ENCODE measurements at regions not wholly inside any gene's neighbourhood (a gene's known extent, or its start where the extent isn't known, plus 50 kb on each side); places are given as distances from the start of the nearest gene placed in this dataset.

- no peaks in the 10 kb centered on the region for H3K36me3 ChIP-seq (ENCODE audit: control insufficient read depth in 2 of 2, insufficient read depth in 1 of 2, low read length in 2 of 2)
- TF ChIP-seq, protein P1, sequence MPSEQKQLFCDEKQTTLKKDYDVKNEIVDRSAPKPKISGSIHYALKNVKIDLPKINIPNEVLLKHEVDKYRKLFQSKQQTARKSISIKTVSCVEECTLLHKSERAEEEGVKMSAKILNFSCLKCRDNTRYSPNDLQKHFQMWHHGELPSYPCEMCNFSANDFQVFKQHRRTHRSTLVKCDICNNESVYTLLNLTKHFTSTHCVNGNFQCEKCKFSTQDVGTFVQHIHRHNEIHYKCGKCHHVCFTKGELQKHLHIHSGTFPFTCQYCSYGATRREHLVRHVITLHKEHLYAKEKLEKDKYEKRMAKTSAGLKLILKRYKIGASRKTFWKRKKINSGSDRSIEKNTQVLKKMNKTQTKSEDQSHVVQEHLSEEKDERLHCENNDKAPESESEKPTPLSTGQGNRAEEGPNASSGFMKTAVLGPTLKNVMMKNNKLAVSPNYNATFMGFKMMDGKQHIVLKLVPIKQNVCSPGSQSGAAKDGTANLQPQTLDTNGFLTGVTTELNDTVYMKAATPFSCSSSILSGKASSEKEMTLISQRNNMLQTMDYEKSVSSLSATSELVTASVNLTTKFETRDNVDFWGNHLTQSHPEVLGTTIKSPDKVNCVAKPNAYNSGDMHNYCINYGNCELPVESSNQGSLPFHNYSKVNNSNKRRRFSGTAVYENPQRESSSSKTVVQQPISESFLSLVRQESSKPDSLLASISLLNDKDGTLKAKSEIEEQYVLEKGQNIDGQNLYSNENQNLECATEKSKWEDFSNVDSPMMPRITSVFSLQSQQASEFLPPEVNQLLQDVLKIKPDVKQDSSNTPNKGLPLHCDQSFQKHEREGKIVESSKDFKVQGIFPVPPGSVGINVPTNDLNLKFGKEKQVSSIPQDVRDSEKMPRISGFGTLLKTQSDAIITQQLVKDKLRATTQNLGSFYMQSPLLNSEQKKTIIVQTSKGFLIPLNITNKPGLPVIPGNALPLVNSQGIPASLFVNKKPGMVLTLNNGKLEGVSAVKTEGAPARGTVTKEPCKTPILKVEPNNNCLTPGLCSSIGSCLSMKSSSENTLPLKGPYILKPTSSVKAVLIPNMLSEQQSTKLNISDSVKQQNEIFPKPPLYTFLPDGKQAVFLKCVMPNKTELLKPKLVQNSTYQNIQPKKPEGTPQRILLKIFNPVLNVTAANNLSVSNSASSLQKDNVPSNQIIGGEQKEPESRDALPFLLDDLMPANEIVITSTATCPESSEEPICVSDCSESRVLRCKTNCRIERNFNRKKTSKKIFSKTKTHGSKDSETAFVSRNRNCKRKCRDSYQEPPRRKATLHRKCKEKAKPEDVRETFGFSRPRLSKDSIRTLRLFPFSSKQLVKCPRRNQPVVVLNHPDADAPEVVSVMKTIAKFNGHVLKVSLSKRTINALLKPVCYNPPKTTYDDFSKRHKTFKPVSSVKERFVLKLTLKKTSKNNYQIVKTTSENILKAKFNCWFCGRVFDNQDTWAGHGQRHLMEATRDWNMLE (tag by site-specific recombination; conservative IDR thresholded peaks at IDR 0.05; ENCODE audit: low read depth) = no peak
- 0 out of 2 replicates have a peak, but pooled peaks have one; percentile 14 for TF ChIP-seq ZBTB17 (tag by site-specific recombination; IDR thresholded peaks at IDR 0.05)
- ChIA-PET CTCF (no interaction called here), POLR2A (no interaction called here)
- H3K4me1 ChIP-seq (ENCODE audit: control insufficient read depth, insufficient read depth, low read length) = no peaks in the 10 kb centered on the region
- no peaks in the 10 kb centered on the region for H3K9me3 ChIP-seq (ENCODE audit: control insufficient read depth, insufficient read depth, low read depth, low read length)
- H3K27ac ChIP-seq (ENCODE audit: extremely low read depth, low read depth, low read length) = no peak overlapping the region
- no peak overlapping the region for H3K4me3 ChIP-seq (ENCODE audit: low read depth, low read length)
These were observed 208.2 kb upstream of the CHAC2 start for GRCh38 chr2:53559302-53559966.

DNA sequence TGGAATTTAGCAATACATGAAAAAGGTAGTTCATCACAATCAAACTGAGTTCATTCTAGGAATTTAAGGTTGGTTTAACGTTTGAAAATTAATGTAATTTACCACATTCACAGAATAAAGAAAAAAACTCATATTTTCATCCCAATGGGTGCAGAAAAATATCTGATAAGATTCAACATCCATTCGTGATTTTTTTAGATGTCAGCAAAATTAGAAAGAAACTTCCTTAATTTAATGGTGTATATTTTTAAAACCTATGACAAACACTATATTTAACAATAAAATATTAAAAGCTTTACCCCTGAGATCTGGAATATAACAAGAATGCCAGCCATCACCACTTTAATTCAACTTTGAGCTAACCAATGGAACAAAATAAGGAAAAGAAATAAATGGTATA, 208.7 kb upstream of the CHAC2 start:
- H3K27ac ChIP-seq (ENCODE audit: extremely low read depth, low read depth, low read length) = no peak overlapping the region
- POLR2A ChIA-PET = no interaction called here

DNA sequence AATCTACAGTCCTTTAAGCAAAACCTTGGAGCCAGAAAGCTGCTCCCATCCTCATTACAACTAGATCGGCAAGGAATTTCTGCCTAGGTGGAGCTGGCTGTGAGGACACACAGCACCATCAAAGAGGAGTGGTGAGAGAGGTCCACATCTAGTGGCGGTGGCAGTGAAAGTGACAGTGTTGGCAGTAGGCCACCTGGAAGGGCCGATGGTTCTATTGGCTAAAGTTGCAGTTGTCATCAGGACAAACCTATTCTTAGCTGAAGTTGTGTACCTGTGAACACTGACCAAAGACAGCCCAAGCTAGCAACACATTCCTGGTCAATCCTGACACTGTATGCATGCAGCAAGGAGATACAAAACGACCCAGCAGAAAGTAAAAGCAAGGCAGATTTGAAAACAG, 218.1 kb upstream of the CHAC2 start:
- H3K4me1 ChIP-seq (ENCODE audit: control insufficient read depth, insufficient read depth, low read length) = no peaks in the 10 kb centered on the region
- POLR2A ChIA-PET = no interaction called here

More for the DNA sequence above, 208.7 kb upstream of the CHAC2 start:
- TF ChIP-seq ZNF239 (tag by site-specific recombination; IDR thresholded peaks at IDR 0.05) (no peak), YY2 (tag by site-specific recombination; IDR thresholded peaks at IDR 0.05) (no peak), KLF8 (tag by site-specific recombination; IDR thresholded peaks at IDR 0.05) (no peak), ZBTB21 (tag by site-specific recombination; IDR thresholded peaks at IDR 0.05) (no peak), ZNF514 (tag by site-specific recombination; IDR thresholded peaks at IDR 0.05) (no peak), ZNF626 (tag by site-specific recombination; IDR thresholded peaks at IDR 0.05) (no peak), ZNF354C (tag by site-specific recombination; IDR thresholded peaks at IDR 0.05; ENCODE audit: borderline replicate concordance, low read depth) (no peak), ZFP69B (tag by site-specific recombination; IDR thresholded peaks at IDR 0.05) (no peak), ZNF202 (tag by site-specific recombination; IDR thresholded peaks at IDR 0.05; ENCODE audit: borderline replicate concordance) (no peak)
- H3K4me1 ChIP-seq (ENCODE audit: control insufficient read depth, insufficient read depth, low read length) = no peaks in the 10 kb centered on the region
- CTCF ChIA-PET = no interaction called here
- H3K4me3 ChIP-seq (ENCODE audit: low read depth, low read length) = no peak overlapping the region
- H3K36me3 ChIP-seq (ENCODE audit: control insufficient read depth in 2 of 2, insufficient read depth in 1 of 2, low read length in 2 of 2) = no peaks in the 10 kb centered on the region
- H3K9me3 ChIP-seq (ENCODE audit: control insufficient read depth, insufficient read depth, low read depth, low read length) = no peaks in the 10 kb centered on the region

DNA sequence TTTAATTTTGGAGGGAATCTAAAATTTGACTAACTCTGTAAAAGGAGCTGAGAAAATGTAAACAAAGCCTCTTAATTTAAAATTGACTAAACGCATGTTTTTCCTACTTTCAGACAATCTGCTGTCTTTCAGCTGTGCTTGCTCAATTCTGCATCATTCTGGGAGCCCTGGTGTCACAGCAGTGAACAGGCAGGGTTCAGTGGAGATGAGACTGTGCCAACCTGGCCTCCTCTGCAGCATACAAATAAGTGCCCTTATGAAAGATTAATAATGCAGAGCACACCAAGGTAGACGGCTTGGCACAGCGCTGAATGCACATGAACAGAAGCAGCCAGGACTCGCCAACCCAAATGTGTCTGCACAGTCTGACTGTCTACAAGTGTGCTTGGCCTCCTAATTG, 222.0 kb upstream of the CHAC2 start:
- TF ChIP-seq ZNF792 (tag by site-specific recombination; IDR thresholded peaks at IDR 0.05) (no peak), ZNF266 (tag by site-specific recombination; IDR thresholded peaks at IDR 0.05; ENCODE audit: low read depth) (no peak)
- Histone ChIP-seq H3K27ac (ENCODE audit: extremely low read depth, low read depth, low read length) (no peak overlapping the region), H3K36me3 (ENCODE audit: control insufficient read depth in 2 of 2, insufficient read depth in 1 of 2, low read length in 2 of 2) (no peaks in the 10 kb centered on the region), H3K9me3 (ENCODE audit: control insufficient read depth, insufficient read depth, low read depth, low read length) (no peaks in the 10 kb centered on the region), H3K4me3 (ENCODE audit: low read depth, low read length) (no peak overlapping the region), H3K4me1 (ENCODE audit: control insufficient read depth, insufficient read depth, low read length) (no peaks in the 10 kb centered on the region)
- ChIA-PET POLR2A (no interaction called here), CTCF (no interaction called here)

More for the DNA sequence above, 218.1 kb upstream of the CHAC2 start:
- H3K4me3 ChIP-seq (ENCODE audit: low read depth, low read length) = no peak overlapping the region
- CTCF ChIA-PET = interaction anchor here (0.7 kb wide), 1 partner anchor 340 kb away, joined by 3 read pairs; no protein-coding TSS in a partner anchor
- no peak overlapping the region for H3K27ac ChIP-seq (ENCODE audit: extremely low read depth, low read depth, low read length)
- H3K9me3 ChIP-seq (ENCODE audit: control insufficient read depth, insufficient read depth, low read depth, low read length) = no peaks in the 10 kb centered on the region
- no peak for TF ChIP-seq ZNF76 (tag by site-specific recombination; IDR thresholded peaks at IDR 0.05; ENCODE audit: borderline replicate concordance, low read depth)
- no peaks in the 10 kb centered on the region for H3K36me3 ChIP-seq (ENCODE audit: control insufficient read depth in 2 of 2, insufficient read depth in 1 of 2, low read length in 2 of 2)
